Stomach (tissue), 8 donors: ENCODE measurements at regions not wholly inside any gene's neighbourhood (a gene's known extent, or its start where the extent isn't known, plus 50 kb on each side); places are given as distances from the start of the nearest gene placed in this dataset.
A peak's percentile ranks its signal among the peaks of the same experiment; 100 is the strongest.

Experiments used
- DNase-seq, 2 donors: peaks; one replicate each; pipeline versions ENCODE4 v3.0.0 to v3.0.0-alpha.2; 2013 to 2019
- H3K27ac ChIP-seq, 5 donors: fragments of 200-600 bp in 4 of 5; sonication (generic) in 4 of 5; one replicate each; pipeline ENCODE4 v1.5.1; 2013 to 2019; ENCODE audit warnings: mild to moderate bottlenecking in 1 of 5, moderate library complexity in 1 of 5
- H3K27me3 ChIP-seq, 3 donors: fragments of 200-600 bp; sonication (generic); one replicate each; pipeline ENCODE4 v1.5.1; 2017 to 2019; ENCODE audit warnings: mixed run types in 1 of 3
- H3K36me3 ChIP-seq, 4 donors: fragments of 200-600 bp; sonication (generic); 1 replicate in 3 of 4; 2 replicates in 1 of 4; pipeline ENCODE4 v1.5.1; 2016 to 2019
- H3K4me1 ChIP-seq, 4 donors: fragments of 200-600 bp; sonication (generic); one replicate each; pipeline ENCODE4 v1.5.1; 2016 to 2019
- H3K4me3 ChIP-seq, 4 donors: fragments of 200-600 bp; sonication (generic) in 3 of 4; one replicate each; pipeline ENCODE4 v1.5.1; 2016 to 2019; ENCODE audit warnings: mild to moderate bottlenecking in 1 of 4
- H3K9me3 ChIP-seq, 4 donors: fragments of 200-600 bp; sonication (generic); one replicate each; pipeline ENCODE4 v1.5.1; 2016 to 2019
- CTCF ChIP-seq, 7 experiments: fragments of 450-650 bp in 4 of 7; fragments of 200-600 bp in 3 of 7; sonication (generic) in 3 of 7; IDR thresholded peaks; one replicate each; pipeline ENCODE4 v1.5.1; 2016 to 2019; ENCODE audit warnings: antibody characterized with exemption in 7 of 7, control low read depth in 2 of 7, mild to moderate bottlenecking in 1 of 7
- EP300 ChIP-seq: sonication (generic); formaldehyde crosslinking; IDR thresholded peaks from one replicate; pipeline ENCODE4 v1.6.1; 2017; ENCODE audit warnings: antibody characterized with exemption
- POLR2A ChIP-seq, 4 donors: fragments of 450-650 bp; IDR thresholded peaks; one replicate each; pipeline ENCODE4 v1.6.1; 2016; ENCODE audit warnings: antibody characterized with exemption in 4 of 4, control low read depth in 2 of 4, mild to moderate bottlenecking in 1 of 4, moderate library complexity in 1 of 4
- POLR2AphosphoS5 ChIP-seq, 3 donors: sonication (generic); formaldehyde crosslinking; IDR thresholded peaks; one replicate each; pipeline ENCODE4 v1.6.1; 2016; ENCODE audit warnings: antibody characterized with exemption in 3 of 3
- WGBS, 5 donors: extraction: QIAGEN DNeasy Blood & Tissue Kit in 3 of 5; methylation state at CpG; one replicate each; pipeline versions ENCODE4 v1.1.5 to v1.1.7; 2013 to 2018; 5-methylcytosine and 5-hydroxymethylcytosine counted together
- intact Hi-C: fragments of 100-400 bp; cut with DNase I; formaldehyde crosslinking; loops from one replicate; pipeline ENCODE4 v1.15.1; 2023; ENCODE audit warnings: low total_unique reads
- donor health status: healthy with polysubstance abuse.
- donor health status: Bipolar disorder and iron deficiency.
- donor health status: healthy.

GRCh38 chr1:60769082-60769481 is 313.3 kb upstream of the NFIA start:
- Histone ChIP-seq H3K4me1 (no peaks in the 10 kb centered on the region), H3K36me3 (no peaks in the 10 kb centered on the region), H3K27me3 (no peaks in the 10 kb centered on the region), H3K9me3 (peaks cover 0 to 3% (median 0%) of the 10 kb centered on the region in 4 donors), H3K27ac (no peak overlapping the region), H3K4me3 (no peak overlapping the region)
- intact Hi-C loops = no loop called here
- 81 to 91% (median 86%) methylated on average over 1 of the region's 1 CpG for WGBS, 5 donors
- TF ChIP-seq POLR2A (IDR thresholded peaks at IDR 0.05) = no peak
- no peak for TF ChIP-seq EP300
- TF ChIP-seq POLR2AphosphoS5 (IDR thresholded peaks at IDR 0.05) = no peak
- no peak for TF ChIP-seq CTCF (IDR thresholded peaks at IDR 0.05)
- DNase-seq = peak in 1 of 2 donors; percentile 15

- Histone ChIP-seq H3K36me3 (no peaks in the 10 kb centered on the region), H3K4me1 (no peaks in the 10 kb centered on the region), H3K9me3 (no peaks in the 10 kb centered on the region), H3K27ac (no peak overlapping the region), H3K4me3 (no peak overlapping the region), H3K27me3 (no peaks in the 10 kb centered on the region)
- peak; percentile 30 to 48 for DNase-seq
- intact Hi-C loops = no loop called here
- 36 to 51% (median 42%) methylated on average over 5 of the region's 5 CpGs for whole genome bisulfite sequencing, 5 donors
- TF ChIP-seq CTCF (IDR thresholded peaks at IDR 0.05) = peak in 3 of 7 experiments; percentile 22 to 36 (median 36)
- TF ChIP-seq POLR2AphosphoS5 (IDR thresholded peaks at IDR 0.05) = no peak
Observed at GRCh38 chr1:60765204-60765603, 317.2 kb upstream of the NFIA start.

GRCh38 chr1:60764489-60764888 is 317.9 kb upstream of the NFIA start:
- 34 to 53% (median 43%) methylated on average over 3 of the region's 3 CpGs for WGBS, 5 donors
- Histone ChIP-seq H3K4me1 (no peaks in the 10 kb centered on the region), H3K27me3 (no peaks in the 10 kb centered on the region), H3K36me3 (no peaks in the 10 kb centered on the region), H3K4me3 (no peak overlapping the region), H3K27ac (no peak overlapping the region), H3K9me3 (no peaks in the 10 kb centered on the region)
- DNase-seq = no peak
- intact Hi-C loops = no loop called here
- no peak for TF ChIP-seq EP300
- no peak for TF ChIP-seq CTCF (IDR thresholded peaks at IDR 0.05)
- TF ChIP-seq POLR2A (IDR thresholded peaks at IDR 0.05) = no peak
- TF ChIP-seq POLR2AphosphoS5 (IDR thresholded peaks at IDR 0.05) = no peak

- H3K27ac ChIP-seq = no peak overlapping the region
- H3K9me3 ChIP-seq = no peaks in the 10 kb centered on the region
- H3K4me3 ChIP-seq = no peak overlapping the region
- peak in 1 of 2 donors; percentile 33 for DNase-seq
- intact Hi-C loops = no loop called here
- no peaks in the 10 kb centered on the region for H3K4me1 ChIP-seq
- H3K27me3 ChIP-seq = no peaks in the 10 kb centered on the region
- no peak for TF ChIP-seq EP300
- no peak for TF ChIP-seq POLR2AphosphoS5 (IDR thresholded peaks at IDR 0.05)
- no peak for TF ChIP-seq POLR2A (IDR thresholded peaks at IDR 0.05)
- no peak for TF ChIP-seq CTCF (IDR thresholded peaks at IDR 0.05)
- no peaks in the 10 kb centered on the region for H3K36me3 ChIP-seq
Observed at GRCh38 chr1:60763741-60764140, 318.6 kb upstream of the NFIA start.
